Testis (tissue), 2 donors: ENCODE measurements at regions not wholly inside any gene's neighbourhood (a gene's known extent, or its start where the extent isn't known, plus 50 kb on each side); places are given as distances from the start of the nearest gene placed in this dataset.

ENCODE experiments used
- CTCF ChIP-seq, 3 experiments: fragments of 450-650 bp in 2 of 3; fragments of 200-600 bp in 1 of 3; sonication (generic) in 1 of 3; IDR thresholded peaks; one replicate each; pipeline ENCODE4 v1.5.1; 2016 to 2019; ENCODE audit warnings: antibody characterized with exemption in 3 of 3, mild to moderate bottlenecking in 2 of 3, moderate library complexity in 1 of 3
- POLR2A ChIP-seq: fragments of 450-650 bp; IDR thresholded peaks from one replicate; pipeline ENCODE4 v1.6.1; 2017; ENCODE audit warnings: antibody characterized with exemption, mild to moderate bottlenecking, moderate library complexity

GRCh38 chr1:29870621-29871020 is 634.3 kb downstream of the PTPRU start:
- TF ChIP-seq CTCF (IDR thresholded peaks at IDR 0.05) (no peak), POLR2A (no peak)
